Suprapubic skin (tissue), 4 donors: ENCODE measurements at regions not wholly inside any gene's neighbourhood (a gene's known extent, or its start where the extent isn't known, plus 50 kb on each side); places are given as distances from the start of the nearest gene placed in this dataset.

Experiments
- DNase-seq, 2 donors: peaks; one replicate each; pipeline ENCODE4 v3.0.0-alpha.2; 2019; ENCODE audit warnings: low spot score in 2 of 2
- H3K27ac ChIP-seq: fragments of 200-600 bp; sonication (generic); one replicate; pipeline ENCODE4 v1.5.1; 2019
- H3K27me3 ChIP-seq: fragments of 200-600 bp; sonication (generic); one replicate; pipeline ENCODE4 v1.5.1; 2019
- H3K36me3 ChIP-seq: fragments of 200-600 bp; sonication (generic); one replicate; pipeline ENCODE4 v1.5.1; 2019
- H3K4me1 ChIP-seq: fragments of 200-600 bp; sonication (generic); one replicate; pipeline ENCODE4 v1.5.1; 2019
- H3K4me3 ChIP-seq: fragments of 200-600 bp; sonication (generic); one replicate; pipeline ENCODE4 v1.5.1; 2019; ENCODE audit warnings: mild to moderate bottlenecking
- H3K9me3 ChIP-seq: fragments of 200-600 bp; sonication (generic); one replicate; pipeline ENCODE4 v1.5.1; 2019
- CTCF ChIP-seq, 2 donors: fragments of 200-600 bp in 1 of 2; fragments of 450-650 bp in 1 of 2; sonication (generic) in 1 of 2; IDR thresholded peaks; one replicate each; pipeline ENCODE4 v1.5.1; 2016 to 2019; ENCODE audit warnings: antibody characterized with exemption in 2 of 2, mild to moderate bottlenecking in 1 of 2, moderate library complexity in 1 of 2
- EP300 ChIP-seq: sonication (generic); formaldehyde crosslinking; IDR thresholded peaks from one replicate; pipeline ENCODE4 v1.6.1; 2017; ENCODE audit warnings: antibody characterized with exemption
- POLR2A ChIP-seq, 2 donors: fragments of 450-650 bp; IDR thresholded peaks; one replicate each; pipeline ENCODE4 v1.6.1; 2017; ENCODE audit warnings: antibody characterized with exemption in 2 of 2, mild to moderate bottlenecking in 2 of 2, moderate library complexity in 2 of 2
- POLR2AphosphoS5 ChIP-seq, 3 donors: sonication (generic); formaldehyde crosslinking; IDR thresholded peaks; one replicate each; pipeline ENCODE4 v1.6.1; 2017; ENCODE audit warnings: antibody characterized with exemption in 3 of 3
- WGBS: methylation state at CpG from one replicate; pipeline ENCODE4 v1.1.5; 2018; 5-methylcytosine and 5-hydroxymethylcytosine counted together

GRCh38 chr6:149212892-149213801, 104.4 kb upstream of the TAB2 start:
- no peak overlapping the region for H3K27ac ChIP-seq
- DNase-seq: no peak
- H3K4me1 ChIP-seq: no peaks in the 10 kb centered on the region
- no peak overlapping the region for H3K4me3 ChIP-seq
- TF ChIP-seq POLR2A (IDR thresholded peaks at IDR 0.05) (no peak), CTCF (IDR thresholded peaks at IDR 0.05) (no peak), POLR2AphosphoS5 (IDR thresholded peaks at IDR 0.05) (no peak), EP300 (no peak)
- H3K36me3 ChIP-seq: no peaks in the 10 kb centered on the region
- 57% methylated on average over 9 of the region's 9 CpGs for WGBS
- H3K9me3 ChIP-seq: no peaks in the 10 kb centered on the region
- no peaks in the 10 kb centered on the region for H3K27me3 ChIP-seq

- no peak for TF ChIP-seq EP300
- TF ChIP-seq CTCF (IDR thresholded peaks at IDR 0.05): no peak
- no peak for TF ChIP-seq POLR2A (IDR thresholded peaks at IDR 0.05)
- TF ChIP-seq POLR2AphosphoS5 (IDR thresholded peaks at IDR 0.05): no peak
- 79% methylated on average over 4 of the region's 4 CpGs for WGBS
- H3K9me3 ChIP-seq: no peaks in the 10 kb centered on the region
- H3K27me3 ChIP-seq: no peaks in the 10 kb centered on the region
- H3K27ac ChIP-seq: no peak overlapping the region
- no peaks in the 10 kb centered on the region for H3K36me3 ChIP-seq
- no peak overlapping the region for H3K4me3 ChIP-seq
- DNase-seq: no peak
- no peaks in the 10 kb centered on the region for H3K4me1 ChIP-seq
Observed at GRCh38 chr6:149213829-149214228, 103.7 kb upstream of the TAB2 start.

GRCh38 chr6:149216459-149216858, 101.1 kb upstream of the TAB2 start:
- H3K27ac ChIP-seq: no peak overlapping the region
- no peak for TF ChIP-seq EP300
- no peak for TF ChIP-seq POLR2A (IDR thresholded peaks at IDR 0.05)
- no peak for TF ChIP-seq CTCF (IDR thresholded peaks at IDR 0.05)
- no peak for TF ChIP-seq POLR2AphosphoS5 (IDR thresholded peaks at IDR 0.05)
- H3K4me1 ChIP-seq: no peaks in the 10 kb centered on the region
- 92% methylated on average over 4 of the region's 4 CpGs for WGBS
- H3K4me3 ChIP-seq: no peak overlapping the region
- no peak for DNase-seq
- no peaks in the 10 kb centered on the region for H3K36me3 ChIP-seq
- no peaks in the 10 kb centered on the region for H3K9me3 ChIP-seq
- H3K27me3 ChIP-seq: no peaks in the 10 kb centered on the region

GRCh38 chr6:149217466-149217888, 100.0 kb upstream of the TAB2 start:
- Histone ChIP-seq H3K27me3 (no peaks in the 10 kb centered on the region), H3K27ac (no peak overlapping the region), H3K4me1 (no peaks in the 10 kb centered on the region), H3K9me3 (no peaks in the 10 kb centered on the region), H3K36me3 (no peaks in the 10 kb centered on the region), H3K4me3 (no peak overlapping the region)
- DNase-seq: no peak
- TF ChIP-seq EP300 (no peak), POLR2A (IDR thresholded peaks at IDR 0.05) (no peak), CTCF (IDR thresholded peaks at IDR 0.05) (no peak), POLR2AphosphoS5 (IDR thresholded peaks at IDR 0.05) (no peak)

- no peaks in the 10 kb centered on the region for H3K36me3 ChIP-seq
- DNase-seq: no peak
- TF ChIP-seq POLR2A (IDR thresholded peaks at IDR 0.05) (no peak), EP300 (no peak), POLR2AphosphoS5 (IDR thresholded peaks at IDR 0.05) (no peak), CTCF (IDR thresholded peaks at IDR 0.05) (no peak)
- no peaks in the 10 kb centered on the region for H3K9me3 ChIP-seq
- no peaks in the 10 kb centered on the region for H3K4me1 ChIP-seq
- H3K27ac ChIP-seq: no peak overlapping the region
- H3K27me3 ChIP-seq: no peaks in the 10 kb centered on the region
- H3K4me3 ChIP-seq: no peak overlapping the region
Observed at GRCh38 chr6:149218471-149218870, 99.0 kb upstream of the TAB2 start.
